ENCODE measurements at regions not wholly inside any gene's neighbourhood (a gene's known extent, or its start where the extent isn't known, plus 50 kb on each side); places are given as distances from the start of the nearest gene placed in this dataset.

DNA sequence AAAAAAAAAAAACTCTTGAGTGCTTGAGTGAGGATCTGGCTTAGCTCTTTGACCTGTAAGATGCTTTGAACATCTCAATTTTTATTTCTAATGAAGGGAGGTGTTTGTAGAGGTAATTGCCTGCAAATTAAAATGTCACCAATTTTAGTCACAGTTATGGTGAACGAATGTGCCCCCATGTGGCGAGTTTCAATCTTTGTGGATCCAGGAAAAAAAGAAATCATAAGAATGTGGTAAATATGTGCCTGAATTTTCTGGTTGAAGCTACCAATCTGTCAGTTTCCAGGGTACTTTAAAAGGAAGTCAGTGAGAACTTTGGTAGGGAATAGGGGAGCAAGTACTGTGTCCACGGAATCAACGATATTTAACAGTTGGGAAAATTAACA lies 1772.4 kb upstream of the CDH9 start:
- TF ChIP-seq EZH2phosphoT487 (IDR thresholded peaks at IDR 0.05; ENCODE audit: borderline replicate concordance, low read length) = no peak
- TF ChIP-seq, protein P1, sequence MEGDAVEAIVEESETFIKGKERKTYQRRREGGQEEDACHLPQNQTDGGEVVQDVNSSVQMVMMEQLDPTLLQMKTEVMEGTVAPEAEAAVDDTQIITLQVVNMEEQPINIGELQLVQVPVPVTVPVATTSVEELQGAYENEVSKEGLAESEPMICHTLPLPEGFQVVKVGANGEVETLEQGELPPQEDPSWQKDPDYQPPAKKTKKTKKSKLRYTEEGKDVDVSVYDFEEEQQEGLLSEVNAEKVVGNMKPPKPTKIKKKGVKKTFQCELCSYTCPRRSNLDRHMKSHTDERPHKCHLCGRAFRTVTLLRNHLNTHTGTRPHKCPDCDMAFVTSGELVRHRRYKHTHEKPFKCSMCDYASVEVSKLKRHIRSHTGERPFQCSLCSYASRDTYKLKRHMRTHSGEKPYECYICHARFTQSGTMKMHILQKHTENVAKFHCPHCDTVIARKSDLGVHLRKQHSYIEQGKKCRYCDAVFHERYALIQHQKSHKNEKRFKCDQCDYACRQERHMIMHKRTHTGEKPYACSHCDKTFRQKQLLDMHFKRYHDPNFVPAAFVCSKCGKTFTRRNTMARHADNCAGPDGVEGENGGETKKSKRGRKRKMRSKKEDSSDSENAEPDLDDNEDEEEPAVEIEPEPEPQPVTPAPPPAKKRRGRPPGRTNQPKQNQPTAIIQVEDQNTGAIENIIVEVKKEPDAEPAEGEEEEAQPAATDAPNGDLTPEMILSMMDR (IDR thresholded peaks at IDR 0.05; ENCODE audit: low read depth, low read length, poor library complexity, severe bottlenecking) = no peak
